SK-N-SH (cell line): ENCODE measurements at regions not wholly inside any gene's neighbourhood (a gene's known extent, or its start where the extent isn't known, plus 50 kb on each side); places are given as distances from the start of the nearest gene placed in this dataset.

Source experiments
- CTCF ChIA-PET: fragments of 300-600, 350-600 bp; formaldehyde crosslinking; extraction: SDS; loops from one replicate; lab custom pipeline; 2021; lab: Yijun Ruan, JAX
- POLR2A ChIA-PET: fragments of 350-600 bp; sonication (Branson Sonifier 250); formaldehyde crosslinking; extraction: SDS; loops from one replicate; lab custom pipeline; 2020; ENCODE audit warnings: antibody characterized with exemption, inconsistent platforms; lab: Yijun Ruan, JAX
- DNase-seq: peaks from one replicate; pipeline ENCODE4 v3.0.0; 2012
- H2AFZ ChIP-seq: fragments of 200-600 bp; sonication (generic); 2 replicates; pipeline ENCODE4 v1.8.1; 2016; ENCODE audit warnings: antibody characterized with exemption, mild to moderate bottlenecking, low read depth
- H3F3A ChIP-seq: fragments of 200-600 bp; sonication (generic); replicated peaks from 2 replicates; pipeline ENCODE3; 2016; ENCODE audit warnings: antibody characterized with exemption, mild to moderate bottlenecking; ENCODE audit not compliant: insufficient read depth
- H3K27ac ChIP-seq, 2 experiments: fragments of 200-500 bp in 1 of 2; fragments of 200-600 bp in 1 of 2; sonication (Bioruptor generic) in 1 of 2; sonication (generic), shearing (Covaris generic) in 1 of 2; 2 replicates each; pipeline versions ENCODE4 v1.5.1 to v1.6.1; 2014 to 2016; ENCODE audit warnings: low read depth in 2 of 2, inconsistent platforms in 1 of 2, low read length in 1 of 2, mild to moderate bottlenecking in 1 of 2, mixed read lengths in 1 of 2
- H3K27me3 ChIP-seq: fragments of 200-600 bp; sonication (generic), shearing (Covaris generic); 2 replicates; pipeline ENCODE4 v1.6.1; 2016; ENCODE audit warnings: mixed run types; ENCODE audit not compliant: insufficient read depth
- H3K36me3 ChIP-seq, 2 experiments: fragments of 200-500 bp in 1 of 2; fragments of 200-600 bp in 1 of 2; sonication (Bioruptor generic) in 1 of 2; sonication (generic) in 1 of 2; replicated peaks in 1 of 2; 2 replicates each; pipeline versions ENCODE3 to v1.5.1; 2014 to 2016; ENCODE audit warnings: low read length in 1 of 2, mild to moderate bottlenecking in 1 of 2; ENCODE audit not compliant: insufficient read depth in 2 of 2, control insufficient read depth in 1 of 2
- H3K4me1 ChIP-seq, 2 experiments: fragments of 200-500 bp in 1 of 2; fragments of 200-600 bp in 1 of 2; sonication (Bioruptor generic) in 1 of 2; sonication (generic), shearing (Covaris generic) in 1 of 2; 2 replicates each; pipeline versions ENCODE4 v1.5.1 to v1.6.1; 2014 to 2016; ENCODE audit warnings: low read depth in 1 of 2, low read length in 1 of 2, mixed run types in 1 of 2; ENCODE audit not compliant: insufficient read depth in 2 of 2, control insufficient read depth in 1 of 2
- H3K4me2 ChIP-seq: fragments of 200-600 bp; sonication (generic), shearing (Covaris generic); 2 replicates; pipeline ENCODE4 v1.6.1; 2017; ENCODE audit warnings: mixed run types
- H3K4me3 ChIP-seq, 2 experiments: fragments of 200-500 bp in 1 of 2; fragments of 200-600 bp in 1 of 2; sonication (Bioruptor generic) in 1 of 2; sonication (generic), shearing (Covaris generic) in 1 of 2; 2 replicates each; pipeline versions ENCODE4 v1.5.1 to v1.8.1; 2014 to 2016; ENCODE audit warnings: low read depth in 2 of 2, inconsistent platforms in 1 of 2, low read length in 1 of 2, mild to moderate bottlenecking in 1 of 2, mixed read lengths in 1 of 2, moderate library complexity in 1 of 2
- H3K79me2 ChIP-seq: fragments of 200-600 bp; sonication (generic); 2 replicates; pipeline ENCODE4 v1.8.1; 2017; ENCODE audit warnings: mild to moderate bottlenecking; ENCODE audit not compliant: insufficient read depth
- H3K9ac ChIP-seq: fragments of 200-600 bp; sonication (generic); 2 replicates; pipeline ENCODE4 v1.6.1; 2017; ENCODE audit warnings: mixed run types
- H3K9me2 ChIP-seq: fragments of 200-600 bp; sonication (generic); 2 replicates; pipeline ENCODE4 v1.6.1; 2017; ENCODE audit warnings: mixed run types
- H3K9me3 ChIP-seq: fragments of 200-600 bp; sonication (generic); 2 replicates; pipeline ENCODE4 v1.6.1; 2017; ENCODE audit warnings: mixed run types, mild to moderate bottlenecking, moderate library complexity
- H4K20me1 ChIP-seq: fragments of 200-600 bp; sonication (generic); 2 replicates; pipeline ENCODE4 v1.6.1; 2017; ENCODE audit warnings: mild to moderate bottlenecking, mixed run types; ENCODE audit not compliant: insufficient read depth
- FOSL2 ChIP-seq: IDR thresholded peaks from 2 replicates; pipeline ENCODE4 v1.4.0; 2012; ENCODE audit warnings: low read depth, mild to moderate bottlenecking, moderate library complexity, borderline replicate concordance
- FOXJ3 ChIP-seq: sonication (generic); formaldehyde crosslinking; IDR thresholded peaks from 2 replicates; pipeline ENCODE4 v1.5.1; 2020; ENCODE audit warnings: mild to moderate bottlenecking, missing genetic modification reagents
- FOXM1 ChIP-seq: IDR thresholded peaks from 2 replicates; pipeline ENCODE4 v1.4.0; 2012; ENCODE audit warnings: low read depth, mild to moderate bottlenecking
- GATA2 ChIP-seq: sonication (generic); formaldehyde crosslinking; IDR thresholded peaks from 2 replicates; pipeline ENCODE4 v1.5.0; 2020; ENCODE audit warnings: mild to moderate bottlenecking, missing genetic modification reagents
- MEF2A ChIP-seq: IDR thresholded peaks from 2 replicates; pipeline ENCODE4 v1.4.0; 2012; ENCODE audit warnings: low read depth, borderline replicate concordance
- PBX3 ChIP-seq: IDR thresholded peaks from 2 replicates; pipeline ENCODE4; 2012
- RFX5 ChIP-seq: IDR thresholded peaks from 2 replicates; pipeline ENCODE4 v1.6.1; 2012; ENCODE audit warnings: mild to moderate bottlenecking, improper control_type of control experiment, low read length
- SMC3 ChIP-seq: IDR thresholded peaks from 2 replicates; pipeline ENCODE4 v1.6.1; 2012; ENCODE audit warnings: low read depth, low read length, improper control_type of control experiment
- TCF12 ChIP-seq: IDR thresholded peaks from 2 replicates; pipeline ENCODE4 v1.4.0; 2012
- TEAD4 ChIP-seq: IDR thresholded peaks from 2 replicates; pipeline ENCODE4 v1.4.0; 2012; ENCODE audit warnings: mild to moderate bottlenecking, borderline replicate concordance; ENCODE audit not compliant: insufficient read depth
- USF1 ChIP-seq: IDR thresholded peaks from 2 replicates; pipeline ENCODE4 v1.4.0; 2012; ENCODE audit warnings: low read depth, borderline replicate concordance
- WGBS: methylation state at CpG from one replicate; pipeline ENCODE4 v1.1.6; 2017; ENCODE audit warnings: low lambda C conversion rate; 5-methylcytosine and 5-hydroxymethylcytosine counted together
- TF ChIP-seq, protein P1 (sequence below): fragments of 200-600 bp; sonication (generic); IDR thresholded peaks from 2 replicates; pipeline ENCODE4 v1.6.1; 2017; ENCODE audit warnings: antibody characterized with exemption, mild to moderate bottlenecking, moderate library complexity

GRCh38 chr3:83807511-83807910, 1151.3 kb upstream of the CADM2 start:
- POLR2A ChIA-PET, result no interaction called here
- no peaks in the 10 kb centered on the region for H3K4me1 ChIP-seq
- CTCF ChIA-PET, result no interaction called here
- H3K9me2 ChIP-seq, result no peaks in the 10 kb centered on the region
- no peaks in the 10 kb centered on the region for H3F3A ChIP-seq
- no peak for DNase-seq
- H3K36me3 ChIP-seq, result no peaks in the 10 kb centered on the region
- H3K27ac ChIP-seq, result no peak overlapping the region
- TF ChIP-seq RFX5, result no peak
- no peak for TF ChIP-seq TCF12
- no peak for TF ChIP-seq GATA2 (CRISPR knock-in tag)
- H3K27me3 ChIP-seq, result no peaks in the 10 kb centered on the region
- no peaks in the 10 kb centered on the region for H3K9me3 ChIP-seq
- H2AFZ ChIP-seq, result no peak overlapping the region
- H3K4me2 ChIP-seq, result no peak overlapping the region
- H3K9ac ChIP-seq, result no peak overlapping the region
- no peaks in the 10 kb centered on the region for H4K20me1 ChIP-seq
- WGBS, result 16% methylated on average over 3 of the region's 3 CpGs
- H3K4me3 ChIP-seq, result no peak overlapping the region
- H3K79me2 ChIP-seq, result no peaks in the 10 kb centered on the region

GRCh38 chr3:83813176-83813575, 1145.6 kb upstream of the CADM2 start:
- 5% methylated on average over 3 of the region's 3 CpGs for WGBS
- CTCF ChIA-PET, result no interaction called here

More at GRCh38 chr3:83813176-83813575, 1145.6 kb upstream of the CADM2 start:
- no peaks in the 10 kb centered on the region for H3K27me3 ChIP-seq
- no peaks in the 10 kb centered on the region for H3K9me3 ChIP-seq
- no peak for TF ChIP-seq USF1
- no peak for TF ChIP-seq FOSL2
- TF ChIP-seq, protein P1, sequence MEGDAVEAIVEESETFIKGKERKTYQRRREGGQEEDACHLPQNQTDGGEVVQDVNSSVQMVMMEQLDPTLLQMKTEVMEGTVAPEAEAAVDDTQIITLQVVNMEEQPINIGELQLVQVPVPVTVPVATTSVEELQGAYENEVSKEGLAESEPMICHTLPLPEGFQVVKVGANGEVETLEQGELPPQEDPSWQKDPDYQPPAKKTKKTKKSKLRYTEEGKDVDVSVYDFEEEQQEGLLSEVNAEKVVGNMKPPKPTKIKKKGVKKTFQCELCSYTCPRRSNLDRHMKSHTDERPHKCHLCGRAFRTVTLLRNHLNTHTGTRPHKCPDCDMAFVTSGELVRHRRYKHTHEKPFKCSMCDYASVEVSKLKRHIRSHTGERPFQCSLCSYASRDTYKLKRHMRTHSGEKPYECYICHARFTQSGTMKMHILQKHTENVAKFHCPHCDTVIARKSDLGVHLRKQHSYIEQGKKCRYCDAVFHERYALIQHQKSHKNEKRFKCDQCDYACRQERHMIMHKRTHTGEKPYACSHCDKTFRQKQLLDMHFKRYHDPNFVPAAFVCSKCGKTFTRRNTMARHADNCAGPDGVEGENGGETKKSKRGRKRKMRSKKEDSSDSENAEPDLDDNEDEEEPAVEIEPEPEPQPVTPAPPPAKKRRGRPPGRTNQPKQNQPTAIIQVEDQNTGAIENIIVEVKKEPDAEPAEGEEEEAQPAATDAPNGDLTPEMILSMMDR, result no peak
- no peak for TF ChIP-seq FOXM1
- no peak for TF ChIP-seq MEF2A
- no peak for TF ChIP-seq GATA2 (CRISPR knock-in tag)
- no peak for TF ChIP-seq TEAD4
- no peak for TF ChIP-seq SMC3
- TF ChIP-seq FOXJ3 (CRISPR knock-in tag), result no peak
- no peak for TF ChIP-seq PBX3
- no peak overlapping the region for H3K27ac ChIP-seq
- no peaks in the 10 kb centered on the region for H3K4me1 ChIP-seq
- H3F3A ChIP-seq, result no peaks in the 10 kb centered on the region
- DNase-seq, result no peak
- H3K4me3 ChIP-seq, result no peak overlapping the region
- no peak overlapping the region for H2AFZ ChIP-seq
- no peak overlapping the region for H3K4me2 ChIP-seq
- H3K9ac ChIP-seq, result no peak overlapping the region
- H3K9me2 ChIP-seq, result no peaks in the 10 kb centered on the region
- POLR2A ChIA-PET, result no interaction called here
- H4K20me1 ChIP-seq, result no peaks in the 10 kb centered on the region
- no peaks in the 10 kb centered on the region for H3K79me2 ChIP-seq
- H3K36me3 ChIP-seq, result no peaks in the 10 kb centered on the region
